NB4 (cell line): ENCODE measurements at regions not wholly inside any gene's neighbourhood (a gene's known extent, or its start where the extent isn't known, plus 50 kb on each side); places are given as distances from the start of the nearest gene placed in this dataset.

Experiments
- CTCF ChIP-seq: IDR thresholded peaks from one replicate; pipeline ENCODE4 v1.5.1; 2012; ENCODE audit warnings: low read depth, low read length
- MAX ChIP-seq: IDR thresholded peaks from 2 replicates; pipeline ENCODE4 v1.6.1; 2011; ENCODE audit warnings: low read depth, low read length
- POLR2A ChIP-seq: IDR thresholded peaks from 2 replicates; pipeline ENCODE4 v1.6.1; 2011; ENCODE audit warnings: mild to moderate bottlenecking; ENCODE audit not compliant: insufficient read length; ENCODE audit errors: extremely low read depth

GRCh38 chr2:13508671-13509070 lies 791.9 kb downstream of the TRIB2 start:
- TF ChIP-seq CTCF (no peak), POLR2A (no peak), MAX (no peak)
